Dermis blood vessel endothelial cell (primary cell): ENCODE measurements at regions not wholly inside any gene's neighbourhood (a gene's known extent, or its start where the extent isn't known, plus 50 kb on each side); places are given as distances from the start of the nearest gene placed in this dataset.

Experiments
- DNase-seq: peaks from one replicate; pipeline ENCODE4 v3.0.0; 2010

- no peak for DNase-seq
Measured at GRCh38 chr1:5456090-5456811, 536.0 kb downstream of the NPHP4 start.

- DNase-seq, result no peak
Measured at GRCh38 chr1:5455651-5456050, 536.6 kb downstream of the NPHP4 start.

GRCh38 chr1:5455056-5455455, 537.2 kb downstream of the NPHP4 start:
- DNase-seq, result no peak

GRCh38 chr1:5453347-5453746, 538.9 kb downstream of the NPHP4 start:
- no peak for DNase-seq

GRCh38 chr1:5451671-5452070, 540.6 kb downstream of the NPHP4 start:
- DNase-seq, result no peak

- DNase-seq, result no peak
Measured at GRCh38 chr1:5448486-5448885, 543.7 kb downstream of the NPHP4 start.

GRCh38 chr1:5447503-5447960, 544.7 kb downstream of the NPHP4 start:
- no peak for DNase-seq

GRCh38 chr1:5444396-5444795, 547.8 kb downstream of the NPHP4 start:
- no peak for DNase-seq

- DNase-seq, result no peak
Measured at GRCh38 chr1:5436808-5437207, 555.4 kb downstream of the NPHP4 start.

GRCh38 chr1:5435414-5435813, 556.8 kb downstream of the NPHP4 start:
- DNase-seq, result no peak

- DNase-seq, result no peak
Measured at GRCh38 chr1:5432436-5432835, 559.8 kb downstream of the NPHP4 start.

- no peak for DNase-seq
Measured at GRCh38 chr1:5430911-5431697, 561.1 kb downstream of the NPHP4 start.

GRCh38 chr1:5430136-5430535, 562.1 kb downstream of the NPHP4 start:
- no peak for DNase-seq

GRCh38 chr1:5428351-5428750, 563.9 kb downstream of the NPHP4 start:
- DNase-seq, result no peak

- DNase-seq, result no peak
Measured at GRCh38 chr1:5427026-5427613, 565.1 kb downstream of the NPHP4 start.

GRCh38 chr1:5424802-5425703, 567.2 kb downstream of the NPHP4 start:
- no peak for DNase-seq

- DNase-seq, result no peak
Measured at GRCh38 chr1:5423109-5423508, 569.1 kb downstream of the NPHP4 start.

GRCh38 chr1:5419501-5419900, 572.7 kb downstream of the NPHP4 start:
- DNase-seq, result no peak

GRCh38 chr1:5416518-5416917, 575.7 kb downstream of the NPHP4 start:
- DNase-seq, result no peak

- DNase-seq, result no peak
Measured at GRCh38 chr1:5415606-5416005, 576.6 kb downstream of the NPHP4 start.

- no peak for DNase-seq
Measured at GRCh38 chr1:5410652-5411051, 581.6 kb downstream of the NPHP4 start.

- no peak for DNase-seq
Measured at GRCh38 chr1:5408401-5408800, 583.8 kb downstream of the NPHP4 start.

- no peak for DNase-seq
Measured at GRCh38 chr1:5405263-5405662, 587.0 kb downstream of the NPHP4 start.
